DND-41 (cell line): ENCODE measurements at regions not wholly inside any gene's neighbourhood (a gene's known extent, or its start where the extent isn't known, plus 50 kb on each side); places are given as distances from the start of the nearest gene placed in this dataset.
"Not testable (repeated sequence)": the region's sequence is repeated elsewhere in the genome, so short reads cannot be mapped to it uniquely, and the experiment has no call there.

Source experiments
- CTCF ChIP-seq: IDR thresholded peaks from 2 replicates; pipeline ENCODE4 v1.5.1; 2012; ENCODE audit warnings: borderline replicate concordance, low read length, moderate library complexity, mild to moderate bottlenecking; ENCODE audit not compliant: poor library complexity, severe bottlenecking; ENCODE audit errors: extremely low read depth
- EZH2 ChIP-seq: IDR thresholded peaks from 3 replicates; pipeline ENCODE4 v1.6.1; 2012; ENCODE audit warnings: borderline replicate concordance, low read depth, mild to moderate bottlenecking, moderate library complexity, low read length, inconsistent platforms; ENCODE audit not compliant: severe bottlenecking

GRCh38 chr1:149728598-149728997, 53.9 kb upstream of the FCGR1A start:
- not testable (repeated sequence) for TF ChIP-seq CTCF, EZH2
